Urinary bladder (tissue), 3 donors: ENCODE measurements at regions not wholly inside any gene's neighbourhood (a gene's known extent, or its start where the extent isn't known, plus 50 kb on each side); places are given as distances from the start of the nearest gene placed in this dataset.

Experiments
- DNase-seq: peaks from one replicate; pipeline ENCODE4 v3.0.0-alpha.2; 2015; ENCODE audit errors: extremely low spot score
- H3K27ac ChIP-seq: one replicate; pipeline ENCODE4 v1.5.1; 2013; ENCODE audit warnings: low read depth, mild to moderate bottlenecking, moderate library complexity
- H3K36me3 ChIP-seq: one replicate; pipeline ENCODE4 v1.6.1; 2013; ENCODE audit warnings: mild to moderate bottlenecking, moderate library complexity; ENCODE audit not compliant: insufficient read depth
- H3K4me1 ChIP-seq: one replicate; pipeline ENCODE4 v1.6.1; 2013; ENCODE audit warnings: mild to moderate bottlenecking, moderate library complexity; ENCODE audit not compliant: insufficient read depth
- H3K4me3 ChIP-seq: one replicate; pipeline ENCODE4 v1.5.1; 2013; ENCODE audit warnings: low read depth, low read length
- WGBS: extraction: QIAGEN DNeasy Blood & Tissue Kit; methylation state at CpG from one replicate; pipeline ENCODE4 v1.1.7; 2013; 5-methylcytosine and 5-hydroxymethylcytosine counted together
- donor health status: healthy with polysubstance abuse.
- donor health status: healthy.

GRCh38 chr2:188734691-188735090 lies 239.5 kb upstream of the COL3A1 start:
- WGBS = 38% methylated on average over 3 of the region's 3 CpGs
- no peak overlapping the region for H3K27ac ChIP-seq
- no peaks in the 10 kb centered on the region for H3K4me1 ChIP-seq
- no peaks in the 10 kb centered on the region for H3K36me3 ChIP-seq
- DNase-seq = no peak
- H3K4me3 ChIP-seq = no peak overlapping the region

- Histone ChIP-seq H3K27ac (no peak overlapping the region), H3K4me1 (no peaks in the 10 kb centered on the region)
- no peak for DNase-seq
Observed at GRCh38 chr2:188746727-188747126, 227.4 kb upstream of the COL3A1 start.

GRCh38 chr2:188751816-188752215 lies 222.4 kb upstream of the COL3A1 start:
- no peaks in the 10 kb centered on the region for H3K36me3 ChIP-seq
- WGBS = 83% methylated on average over 2 of the region's 2 CpGs
- H3K4me3 ChIP-seq = no peak overlapping the region
- no peaks in the 10 kb centered on the region for H3K4me1 ChIP-seq
- no peak overlapping the region for H3K27ac ChIP-seq
- DNase-seq = no peak

More at GRCh38 chr2:188746727-188747126, 227.4 kb upstream of the COL3A1 start:
- Histone ChIP-seq H3K4me3 (no peak overlapping the region), H3K36me3 (no peaks in the 10 kb centered on the region)

GRCh38 chr2:188752311-188752710 lies 221.9 kb upstream of the COL3A1 start:
- no peak overlapping the region for H3K4me3 ChIP-seq
- WGBS = 75% methylated on average over 1 of the region's 1 CpG
- no peaks in the 10 kb centered on the region for H3K36me3 ChIP-seq
- no peaks in the 10 kb centered on the region for H3K4me1 ChIP-seq
- no peak for DNase-seq
- H3K27ac ChIP-seq = no peak overlapping the region

GRCh38 chr2:188762151-188762550 lies 212.0 kb upstream of the COL3A1 start:
- 96% methylated on average over 2 of the region's 2 CpGs for WGBS
- Histone ChIP-seq H3K4me3 (no peak overlapping the region), H3K27ac (no peak overlapping the region), H3K36me3 (no peaks in the 10 kb centered on the region), H3K4me1 (no peaks in the 10 kb centered on the region)
- DNase-seq = no peak

- Histone ChIP-seq H3K36me3 (no peaks in the 10 kb centered on the region), H3K4me1 (no peaks in the 10 kb centered on the region), H3K27ac (no peak overlapping the region), H3K4me3 (no peak overlapping the region)
- WGBS = 78% methylated on average over 3 of the region's 3 CpGs
- DNase-seq = no peak
Observed at GRCh38 chr2:188765522-188766470, 208.4 kb upstream of the COL3A1 start.

- Histone ChIP-seq H3K27ac (no peak overlapping the region), H3K4me3 (no peak overlapping the region), H3K4me1 (no peaks in the 10 kb centered on the region), H3K36me3 (no peaks in the 10 kb centered on the region)
- DNase-seq = no peak
- WGBS = 95% methylated on average over 3 of the region's 3 CpGs
Observed at GRCh38 chr2:188766471-188766856, 207.7 kb upstream of the COL3A1 start.

GRCh38 chr2:188767176-188767575 lies 207.0 kb upstream of the COL3A1 start:
- H3K27ac ChIP-seq = no peak overlapping the region
- WGBS = 72% methylated on average over 1 of the region's 1 CpG
- no peak for DNase-seq
- H3K4me3 ChIP-seq = no peak overlapping the region
- H3K36me3 ChIP-seq = no peaks in the 10 kb centered on the region
- no peaks in the 10 kb centered on the region for H3K4me1 ChIP-seq

GRCh38 chr2:188770296-188770695 lies 203.9 kb upstream of the COL3A1 start:
- 85% methylated on average over 5 of the region's 5 CpGs for WGBS
- H3K4me3 ChIP-seq = no peak overlapping the region
- no peak for DNase-seq
- H3K27ac ChIP-seq = no peak overlapping the region
- no peaks in the 10 kb centered on the region for H3K4me1 ChIP-seq
- no peaks in the 10 kb centered on the region for H3K36me3 ChIP-seq

- H3K36me3 ChIP-seq = no peaks in the 10 kb centered on the region
- H3K4me1 ChIP-seq = no peaks in the 10 kb centered on the region
- H3K4me3 ChIP-seq = no peak overlapping the region
- no peak overlapping the region for H3K27ac ChIP-seq
- no peak for DNase-seq
Observed at GRCh38 chr2:188773075-188773474, 201.1 kb upstream of the COL3A1 start.

GRCh38 chr2:188776634-188777033 lies 197.5 kb upstream of the COL3A1 start:
- WGBS = 88% methylated on average over 1 of the region's 1 CpG
- H3K36me3 ChIP-seq = no peaks in the 10 kb centered on the region

GRCh38 chr2:188784269-188784762 lies 189.9 kb upstream of the COL3A1 start:
- Histone ChIP-seq H3K27ac (no peak overlapping the region), H3K4me3 (no peak overlapping the region), H3K36me3 (no peaks in the 10 kb centered on the region), H3K4me1 (no peaks in the 10 kb centered on the region)
- WGBS = 76% methylated on average over 1 of the region's 1 CpG
- DNase-seq = no peak

More at GRCh38 chr2:188776634-188777033, 197.5 kb upstream of the COL3A1 start:
- no peak for DNase-seq
- Histone ChIP-seq H3K4me3 (no peak overlapping the region), H3K4me1 (no peaks in the 10 kb centered on the region), H3K27ac (no peak overlapping the region)

- Histone ChIP-seq H3K4me1 (no peaks in the 10 kb centered on the region), H3K36me3 (no peaks in the 10 kb centered on the region), H3K4me3 (no peak overlapping the region), H3K27ac (peak overlapping the region; percentile 38)
- no peak for DNase-seq
- 68% methylated on average over 2 of the region's 2 CpGs for WGBS
Observed at GRCh38 chr2:188785061-188785460, 189.1 kb upstream of the COL3A1 start.

GRCh38 chr2:188785490-188785889 lies 188.7 kb upstream of the COL3A1 start:
- Histone ChIP-seq H3K4me1 (no peaks in the 10 kb centered on the region), H3K27ac (peak overlapping the region; percentile 1), H3K4me3 (no peak overlapping the region), H3K36me3 (no peaks in the 10 kb centered on the region)
- DNase-seq = no peak
- 44% methylated on average over 6 of the region's 6 CpGs for WGBS
